ENCODE measurements at regions not wholly inside any gene's neighbourhood (a gene's known extent, or its start where the extent isn't known, plus 50 kb on each side); places are given as distances from the start of the nearest gene placed in this dataset.
A peak's percentile ranks its signal among the peaks of the same experiment; 100 is the strongest.

DNA sequence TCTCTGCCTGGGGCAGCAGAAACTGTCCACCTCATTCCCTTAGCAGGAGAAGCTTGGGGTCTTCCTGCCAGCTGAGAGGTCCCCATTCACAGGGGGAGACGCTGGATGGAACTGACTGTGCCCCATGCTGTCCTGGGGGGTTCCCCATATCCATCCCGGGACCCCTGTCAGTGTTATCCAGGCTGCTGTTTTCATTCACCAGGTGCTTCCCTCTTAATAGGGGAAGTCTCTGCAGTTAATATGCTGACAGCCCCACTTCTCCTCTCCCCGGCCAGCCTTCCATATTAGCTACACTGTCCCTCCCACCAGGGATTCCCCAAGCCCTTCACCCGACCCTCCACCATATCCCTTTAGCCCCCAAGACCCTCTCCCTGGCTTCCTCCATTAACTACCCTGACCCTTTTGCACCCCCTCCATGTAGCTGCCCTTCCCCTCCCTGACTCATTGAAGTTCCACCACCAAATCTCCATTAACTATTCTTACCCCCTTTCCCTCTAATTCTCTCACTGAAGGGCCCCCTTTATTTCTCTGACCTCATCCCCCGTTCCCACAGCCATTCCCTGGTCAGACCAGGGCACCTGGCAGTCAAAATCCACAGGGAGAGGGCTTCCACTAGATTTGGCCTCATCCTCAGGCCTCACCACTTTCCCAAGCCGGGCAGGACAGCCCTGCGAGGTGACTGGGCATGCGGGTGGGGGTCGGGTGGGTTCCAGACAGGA lies 92.0 kb upstream of the PAX2 start (continued):
- TF ChIP-seq, protein P1, sequence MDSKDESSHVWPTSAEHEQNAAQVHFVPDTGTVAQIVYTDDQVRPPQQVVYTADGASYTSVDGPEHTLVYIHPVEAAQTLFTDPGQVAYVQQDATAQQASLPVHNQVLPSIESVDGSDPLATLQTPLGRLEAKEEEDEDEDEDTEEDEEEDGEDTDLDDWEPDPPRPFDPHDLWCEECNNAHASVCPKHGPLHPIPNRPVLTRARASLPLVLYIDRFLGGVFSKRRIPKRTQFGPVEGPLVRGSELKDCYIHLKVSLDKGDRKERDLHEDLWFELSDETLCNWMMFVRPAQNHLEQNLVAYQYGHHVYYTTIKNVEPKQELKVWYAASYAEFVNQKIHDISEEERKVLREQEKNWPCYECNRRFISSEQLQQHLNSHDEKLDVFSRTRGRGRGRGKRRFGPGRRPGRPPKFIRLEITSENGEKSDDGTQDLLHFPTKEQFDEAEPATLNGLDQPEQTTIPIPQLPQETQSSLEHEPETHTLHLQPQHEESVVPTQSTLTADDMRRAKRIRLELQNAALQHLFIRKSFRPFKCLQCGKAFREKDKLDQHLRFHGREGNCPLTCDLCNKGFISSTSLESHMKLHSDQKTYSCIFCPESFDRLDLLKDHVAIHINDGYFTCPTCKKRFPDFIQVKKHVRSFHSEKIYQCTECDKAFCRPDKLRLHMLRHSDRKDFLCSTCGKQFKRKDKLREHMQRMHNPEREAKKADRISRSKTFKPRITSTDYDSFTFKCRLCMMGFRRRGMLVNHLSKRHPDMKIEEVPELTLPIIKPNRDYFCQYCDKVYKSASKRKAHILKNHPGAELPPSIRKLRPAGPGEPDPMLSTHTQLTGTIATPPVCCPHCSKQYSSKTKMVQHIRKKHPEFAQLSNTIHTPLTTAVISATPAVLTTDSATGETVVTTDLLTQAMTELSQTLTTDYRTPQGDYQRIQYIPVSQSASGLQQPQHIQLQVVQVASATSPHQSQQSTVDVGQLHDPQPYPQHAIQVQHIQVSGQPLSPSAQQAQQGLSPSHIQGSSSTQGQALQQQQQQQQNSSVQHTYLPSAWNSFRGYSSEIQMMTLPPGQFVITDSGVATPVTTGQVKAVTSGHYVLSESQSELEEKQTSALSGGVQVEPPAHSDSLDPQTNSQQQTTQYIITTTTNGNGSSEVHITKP (tag by site-specific recombination; IDR thresholded peaks at IDR 0.05): peak; percentile 52
- peak; percentile 55 for TF ChIP-seq ZNF335 (tag by site-specific recombination; conservative IDR thresholded peaks at IDR 0.05)

DNA sequence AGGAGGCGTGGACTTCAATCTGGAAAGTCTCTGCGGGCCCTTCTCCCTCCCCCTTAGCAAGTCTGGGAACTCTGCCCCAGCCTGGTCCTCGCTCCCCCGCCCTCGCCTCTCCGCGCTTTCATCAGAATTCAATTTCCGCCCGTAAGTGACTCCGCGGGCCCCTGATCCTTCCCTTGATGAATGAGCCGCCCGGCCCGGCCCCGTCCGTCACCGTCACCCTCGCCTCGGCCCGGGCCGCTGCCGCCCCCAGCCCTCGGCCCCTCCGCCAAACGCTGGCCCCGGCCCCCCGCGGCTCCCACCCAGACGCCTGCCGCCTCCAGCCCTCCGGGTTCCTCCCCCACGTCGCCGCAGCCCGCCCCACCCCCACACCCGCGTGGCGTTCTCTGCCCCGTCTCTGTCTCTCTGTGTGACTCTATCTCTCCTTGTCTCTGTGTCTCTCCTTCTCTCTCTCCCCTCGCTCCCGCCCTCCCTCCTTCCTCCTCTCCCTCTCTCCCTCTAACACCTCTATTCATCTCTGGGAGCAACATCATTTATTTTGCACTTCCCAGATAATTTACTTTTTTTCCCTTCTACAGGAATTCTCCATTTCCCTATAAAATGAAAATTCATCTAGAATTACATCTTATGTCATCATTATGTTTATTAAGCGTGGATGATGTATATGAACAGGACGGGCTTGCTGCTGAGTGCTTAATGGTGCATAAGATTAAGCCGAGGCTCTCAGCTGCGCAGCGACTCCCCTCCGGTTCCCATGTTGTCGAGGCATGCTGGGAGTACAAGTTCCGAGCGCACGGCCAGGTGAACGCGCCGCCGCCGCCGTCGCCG lies 91.2 kb upstream of the PAX2 start:
- no peaks in the 10 kb centered on the region for H3K9me3 ChIP-seq (ENCODE audit: control insufficient read depth, insufficient read depth, low read depth, low read length)
- CTCF ChIA-PET: interaction anchor here (0.7 to 1.0 kb wide), 2 partner anchors 90 to 1343 kb away, joined by 3 read pairs; no protein-coding TSS in a partner anchor
- H3K4me1 ChIP-seq (ENCODE audit: control insufficient read depth, insufficient read depth, low read length): peaks cover 9% of the 10 kb centered on the region
- no peaks in the 10 kb centered on the region for H3K36me3 ChIP-seq (ENCODE audit: control insufficient read depth in 2 of 2, insufficient read depth in 1 of 2, low read length in 2 of 2)
- POLR2A ChIA-PET: no interaction called here
- H3K27ac ChIP-seq (ENCODE audit: extremely low read depth, low read depth, low read length): peak overlapping the region; percentile 90
- H3K4me3 ChIP-seq (ENCODE audit: low read depth, low read length): peak overlapping the region; percentile 16
- TF ChIP-seq, protein P2, sequence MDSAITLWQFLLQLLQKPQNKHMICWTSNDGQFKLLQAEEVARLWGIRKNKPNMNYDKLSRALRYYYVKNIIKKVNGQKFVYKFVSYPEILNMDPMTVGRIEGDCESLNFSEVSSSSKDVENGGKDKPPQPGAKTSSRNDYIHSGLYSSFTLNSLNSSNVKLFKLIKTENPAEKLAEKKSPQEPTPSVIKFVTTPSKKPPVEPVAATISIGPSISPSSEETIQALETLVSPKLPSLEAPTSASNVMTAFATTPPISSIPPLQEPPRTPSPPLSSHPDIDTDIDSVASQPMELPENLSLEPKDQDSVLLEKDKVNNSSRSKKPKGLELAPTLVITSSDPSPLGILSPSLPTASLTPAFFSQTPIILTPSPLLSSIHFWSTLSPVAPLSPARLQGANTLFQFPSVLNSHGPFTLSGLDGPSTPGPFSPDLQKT (IDR thresholded peaks at IDR 0.05; ENCODE audit: borderline replicate concordance, low read depth, low read length): no peak
- TF ChIP-seq, protein P3, sequence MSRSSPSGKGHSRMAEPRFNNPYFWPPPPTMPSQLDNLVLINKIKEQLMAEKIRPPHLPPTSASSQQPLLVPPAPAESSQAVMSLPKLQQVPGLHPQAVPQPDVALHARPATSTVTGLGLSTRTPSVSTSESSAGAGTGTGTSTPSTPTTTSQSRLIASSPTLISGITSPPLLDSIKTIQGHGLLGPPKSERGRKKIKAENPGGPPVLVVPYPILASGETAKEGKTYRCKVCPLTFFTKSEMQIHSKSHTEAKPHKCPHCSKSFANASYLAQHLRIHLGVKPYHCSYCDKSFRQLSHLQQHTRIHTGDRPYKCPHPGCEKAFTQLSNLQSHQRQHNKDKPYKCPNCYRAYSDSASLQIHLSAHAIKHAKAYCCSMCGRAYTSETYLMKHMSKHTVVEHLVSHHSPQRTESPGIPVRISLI (tag by site-specific recombination; IDR thresholded peaks at IDR 0.05): no peak
- TF ChIP-seq ZNF157 (tag by site-specific recombination; IDR thresholded peaks at IDR 0.05): no peak
- TF ChIP-seq ZNF530 (tag by site-specific recombination; IDR thresholded peaks at IDR 0.05; ENCODE audit: low read depth): no peak
- no peak for TF ChIP-seq OVOL3 (tag by site-specific recombination; IDR thresholded peaks at IDR 0.05)
- TF ChIP-seq, protein P4, sequence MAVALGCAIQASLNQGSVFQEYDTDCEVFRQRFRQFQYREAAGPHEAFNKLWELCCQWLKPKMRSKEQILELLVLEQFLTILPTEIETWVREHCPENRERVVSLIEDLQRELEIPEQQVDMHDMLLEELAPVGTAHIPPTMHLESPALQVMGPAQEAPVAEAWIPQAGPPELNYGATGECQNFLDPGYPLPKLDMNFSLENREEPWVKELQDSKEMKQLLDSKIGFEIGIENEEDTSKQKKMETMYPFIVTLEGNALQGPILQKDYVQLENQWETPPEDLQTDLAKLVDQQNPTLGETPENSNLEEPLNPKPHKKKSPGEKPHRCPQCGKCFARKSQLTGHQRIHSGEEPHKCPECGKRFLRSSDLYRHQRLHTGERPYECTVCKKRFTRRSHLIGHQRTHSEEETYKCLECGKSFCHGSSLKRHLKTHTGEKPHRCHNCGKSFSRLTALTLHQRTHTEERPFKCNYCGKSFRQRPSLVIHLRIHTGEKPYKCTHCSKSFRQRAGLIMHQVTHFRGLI (tag by site-specific recombination; IDR thresholded peaks at IDR 0.05): no peak
- TF ChIP-seq, protein P5, sequence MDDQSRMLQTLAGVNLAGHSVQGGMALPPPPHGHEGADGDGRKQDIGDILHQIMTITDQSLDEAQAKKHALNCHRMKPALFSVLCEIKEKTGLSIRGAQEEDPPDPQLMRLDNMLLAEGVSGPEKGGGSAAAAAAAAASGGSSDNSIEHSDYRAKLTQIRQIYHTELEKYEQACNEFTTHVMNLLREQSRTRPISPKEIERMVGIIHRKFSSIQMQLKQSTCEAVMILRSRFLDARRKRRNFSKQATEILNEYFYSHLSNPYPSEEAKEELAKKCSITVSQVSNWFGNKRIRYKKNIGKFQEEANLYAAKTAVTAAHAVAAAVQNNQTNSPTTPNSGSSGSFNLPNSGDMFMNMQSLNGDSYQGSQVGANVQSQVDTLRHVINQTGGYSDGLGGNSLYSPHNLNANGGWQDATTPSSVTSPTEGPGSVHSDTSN (CRISPR knock-in tag; IDR thresholded peaks at IDR 0.05): no peak
- peak; percentile 57 for TF ChIP-seq KLF7 (tag by site-specific recombination; IDR thresholded peaks at IDR 0.05; ENCODE audit: borderline replicate concordance)
- TF ChIP-seq ZNF776 (tag by site-specific recombination; IDR thresholded peaks at IDR 0.05; ENCODE audit: borderline replicate concordance): no peak
- no peak for TF ChIP-seq TRIM28 (IDR thresholded peaks at IDR 0.05; ENCODE audit: borderline replicate concordance, low read length)
- TF ChIP-seq ZNF548 (tag by site-specific recombination; IDR thresholded peaks at IDR 0.05): no peak
- TF ChIP-seq ZFHX2 (tag by site-specific recombination; conservative IDR thresholded peaks at IDR 0.05): peak; percentile 89
- TF ChIP-seq ZNF560 (tag by site-specific recombination; IDR thresholded peaks at IDR 0.05; ENCODE audit: borderline replicate concordance): no peak
- TF ChIP-seq KLF16 (tag by site-specific recombination; IDR thresholded peaks at IDR 0.05): peak; percentile 42; the same call in 1 of the 2 replicates
- TF ChIP-seq ZNF561 (tag by site-specific recombination; IDR thresholded peaks at IDR 0.05; ENCODE audit: borderline replicate concordance): 0 out of 2 replicates have a peak, but pooled peaks have one; percentile 20
- TF ChIP-seq ZNF843 (tag by site-specific recombination; IDR thresholded peaks at IDR 0.05): peak; percentile 85
- TF ChIP-seq BCL11A (tag by site-specific recombination; IDR thresholded peaks at IDR 0.05; ENCODE audit: low read depth): peak; percentile 69
- TF ChIP-seq ZNF292 (tag by site-specific recombination; IDR thresholded peaks at IDR 0.05; ENCODE audit: borderline replicate concordance, low read depth): no peak
- TF ChIP-seq ZNF366 (tag by site-specific recombination; conservative IDR thresholded peaks at IDR 0.05): peak; percentile 99
- no peak for TF ChIP-seq ZNF155 (tag by site-specific recombination; IDR thresholded peaks at IDR 0.05)
- no peak for TF ChIP-seq PRDM1 (tag by site-specific recombination; IDR thresholded peaks at IDR 0.05)
- TF ChIP-seq ZSCAN16 (tag by site-specific recombination; IDR thresholded peaks at IDR 0.05): no peak
- TF ChIP-seq, protein P6, sequence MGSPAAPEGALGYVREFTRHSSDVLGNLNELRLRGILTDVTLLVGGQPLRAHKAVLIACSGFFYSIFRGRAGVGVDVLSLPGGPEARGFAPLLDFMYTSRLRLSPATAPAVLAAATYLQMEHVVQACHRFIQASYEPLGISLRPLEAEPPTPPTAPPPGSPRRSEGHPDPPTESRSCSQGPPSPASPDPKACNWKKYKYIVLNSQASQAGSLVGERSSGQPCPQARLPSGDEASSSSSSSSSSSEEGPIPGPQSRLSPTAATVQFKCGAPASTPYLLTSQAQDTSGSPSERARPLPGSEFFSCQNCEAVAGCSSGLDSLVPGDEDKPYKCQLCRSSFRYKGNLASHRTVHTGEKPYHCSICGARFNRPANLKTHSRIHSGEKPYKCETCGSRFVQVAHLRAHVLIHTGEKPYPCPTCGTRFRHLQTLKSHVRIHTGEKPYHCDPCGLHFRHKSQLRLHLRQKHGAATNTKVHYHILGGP (tag by site-specific recombination; IDR thresholded peaks at IDR 0.05): no peak

All from HEK293 (cell line).